H1 (cell line): ENCODE measurements at regions not wholly inside any gene's neighbourhood (a gene's known extent, or its start where the extent isn't known, plus 50 kb on each side); places are given as distances from the start of the nearest gene placed in this dataset.

ENCODE experiments used
- ASH2L ChIP-seq: fragments of 200-600, 300-600 bp; sonication (generic); IDR thresholded peaks from one replicate; pipeline ENCODE4 v1.7.1; 2017; ENCODE audit warnings: low read length
- EP300 ChIP-seq, 2 experiments: IDR thresholded peaks; 1 replicate in 1 of 2; 2 replicates in 1 of 2; pipeline ENCODE4 v1.6.1; 2011 to 2012; ENCODE audit warnings: low read depth in 2 of 2, low read length in 2 of 2, mild to moderate bottlenecking in 2 of 2, borderline replicate concordance in 1 of 2, inconsistent platforms in 1 of 2, moderate library complexity in 1 of 2
- POLR2A ChIP-seq, 2 experiments: IDR thresholded peaks; 1 replicate in 1 of 2; 2 replicates in 1 of 2; pipeline ENCODE4 v1.6.1; 2011; ENCODE audit warnings: low read depth in 2 of 2, low read length in 2 of 2, mild to moderate bottlenecking in 2 of 2; ENCODE audit errors: control extremely low read depth in 1 of 2
- POLR2AphosphoS5 ChIP-seq: IDR thresholded peaks from 2 replicates; pipeline ENCODE4 v1.6.1; 2011; ENCODE audit warnings: low read depth, low read length
- TF ChIP-seq, protein P1 (sequence below), 3 experiments: IDR thresholded peaks; 1 replicate in 2 of 3; 2 replicates in 1 of 3; pipeline versions ENCODE4 v1.5.1 to v1.6.1; 2011; ENCODE audit warnings: low read length in 3 of 3, mild to moderate bottlenecking in 3 of 3, inconsistent platforms in 2 of 3, low read depth in 1 of 3, moderate library complexity in 1 of 3; ENCODE audit not compliant: insufficient read depth in 1 of 3; ENCODE audit errors: control extremely low read depth in 1 of 3

DNA sequence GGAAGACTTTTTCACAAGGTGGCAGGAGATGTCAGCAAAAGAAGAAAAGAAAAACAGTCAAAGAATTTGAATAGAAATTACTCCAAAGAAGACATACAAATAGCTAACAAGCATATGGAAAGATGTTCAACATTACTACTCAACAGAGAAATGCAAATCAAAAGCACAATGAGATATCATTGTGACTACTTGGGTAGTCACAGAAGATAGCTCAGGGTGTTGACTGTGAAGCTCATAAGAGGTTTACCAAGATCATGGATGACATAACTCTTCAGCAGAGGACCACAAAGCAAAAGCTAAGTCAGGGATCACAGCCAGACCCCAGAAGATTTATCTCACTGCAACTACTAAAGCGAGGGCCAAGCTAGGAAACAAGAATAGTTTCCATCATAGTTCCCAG, 53.0 kb upstream of the TANK start:
- TF ChIP-seq ASH2L: no peak
- TF ChIP-seq POLR2AphosphoS5: no peak
- no peak for TF ChIP-seq POLR2A (IDR thresholded peaks at IDR 0.05; ENCODE audit: control extremely low read depth in 1 of 2, low read depth in 2 of 2, low read length in 2 of 2)
- TF ChIP-seq, protein P1, sequence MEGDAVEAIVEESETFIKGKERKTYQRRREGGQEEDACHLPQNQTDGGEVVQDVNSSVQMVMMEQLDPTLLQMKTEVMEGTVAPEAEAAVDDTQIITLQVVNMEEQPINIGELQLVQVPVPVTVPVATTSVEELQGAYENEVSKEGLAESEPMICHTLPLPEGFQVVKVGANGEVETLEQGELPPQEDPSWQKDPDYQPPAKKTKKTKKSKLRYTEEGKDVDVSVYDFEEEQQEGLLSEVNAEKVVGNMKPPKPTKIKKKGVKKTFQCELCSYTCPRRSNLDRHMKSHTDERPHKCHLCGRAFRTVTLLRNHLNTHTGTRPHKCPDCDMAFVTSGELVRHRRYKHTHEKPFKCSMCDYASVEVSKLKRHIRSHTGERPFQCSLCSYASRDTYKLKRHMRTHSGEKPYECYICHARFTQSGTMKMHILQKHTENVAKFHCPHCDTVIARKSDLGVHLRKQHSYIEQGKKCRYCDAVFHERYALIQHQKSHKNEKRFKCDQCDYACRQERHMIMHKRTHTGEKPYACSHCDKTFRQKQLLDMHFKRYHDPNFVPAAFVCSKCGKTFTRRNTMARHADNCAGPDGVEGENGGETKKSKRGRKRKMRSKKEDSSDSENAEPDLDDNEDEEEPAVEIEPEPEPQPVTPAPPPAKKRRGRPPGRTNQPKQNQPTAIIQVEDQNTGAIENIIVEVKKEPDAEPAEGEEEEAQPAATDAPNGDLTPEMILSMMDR (IDR thresholded peaks at IDR 0.05; ENCODE audit: control extremely low read depth in 1 of 3, insufficient read depth in 1 of 3, low read depth in 1 of 3, low read length in 3 of 3): no peak
- no peak for TF ChIP-seq EP300 (IDR thresholded peaks at IDR 0.05; ENCODE audit: borderline replicate concordance in 1 of 2, low read depth in 2 of 2, low read length in 2 of 2)
